Left renal pelvis (tissue), 4 donors: ENCODE measurements at regions not wholly inside any gene's neighbourhood (a gene's known extent, or its start where the extent isn't known, plus 50 kb on each side); places are given as distances from the start of the nearest gene placed in this dataset.
"Not testable (repeated sequence)": the region's sequence is repeated elsewhere in the genome, so short reads cannot be mapped to it uniquely, and the experiment has no call there.

Experiments used
- DNase-seq, 4 donors: peaks; one replicate each; pipeline ENCODE4 v3.0.0-alpha.2; 2013; ENCODE audit warnings: low read depth in 4 of 4, low spot score in 3 of 4

DNA sequence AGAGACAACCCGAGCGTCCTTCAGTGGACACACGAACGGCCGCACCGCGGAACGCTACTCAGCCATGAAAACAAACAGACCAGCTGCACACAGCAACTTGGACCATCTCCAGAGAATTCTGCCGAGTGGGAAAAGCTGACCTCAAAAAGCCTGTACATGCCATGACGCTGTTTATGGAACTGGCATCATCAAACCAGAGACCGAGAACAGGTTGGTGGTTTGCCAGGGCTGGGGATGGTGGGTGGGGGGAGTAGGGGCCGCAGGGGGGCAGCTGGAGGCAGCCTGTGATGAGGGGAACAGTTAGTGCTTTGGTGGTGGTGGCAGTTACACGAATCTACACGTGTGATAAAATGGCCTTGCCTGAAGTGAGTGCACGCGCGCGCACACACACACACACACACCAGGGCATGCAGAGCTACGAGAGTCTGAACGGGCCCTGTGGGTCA is 169.8 kb downstream of the LAT start:
- no peak for DNase-seq

DNA sequence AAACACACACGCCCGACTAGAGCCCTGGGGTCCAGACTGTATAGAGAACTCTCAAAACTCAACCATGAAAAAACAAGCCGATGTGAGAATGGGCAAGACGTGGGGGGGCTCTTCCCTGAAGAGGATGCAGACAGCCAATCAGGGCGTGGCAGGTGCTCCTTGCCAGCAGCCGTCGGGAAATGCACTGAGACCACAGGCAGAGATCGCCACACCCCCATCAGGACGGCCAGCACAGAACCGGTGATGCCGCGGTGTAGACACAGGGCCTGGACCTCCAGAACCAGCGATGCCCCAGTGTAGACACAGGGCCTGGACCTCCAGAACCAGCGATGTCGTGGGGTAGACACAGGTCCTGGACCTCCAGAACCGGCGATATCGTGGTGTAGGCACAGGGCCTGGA is 169.2 kb downstream of the LAT start:
- DNase-seq: no peak

DNA sequence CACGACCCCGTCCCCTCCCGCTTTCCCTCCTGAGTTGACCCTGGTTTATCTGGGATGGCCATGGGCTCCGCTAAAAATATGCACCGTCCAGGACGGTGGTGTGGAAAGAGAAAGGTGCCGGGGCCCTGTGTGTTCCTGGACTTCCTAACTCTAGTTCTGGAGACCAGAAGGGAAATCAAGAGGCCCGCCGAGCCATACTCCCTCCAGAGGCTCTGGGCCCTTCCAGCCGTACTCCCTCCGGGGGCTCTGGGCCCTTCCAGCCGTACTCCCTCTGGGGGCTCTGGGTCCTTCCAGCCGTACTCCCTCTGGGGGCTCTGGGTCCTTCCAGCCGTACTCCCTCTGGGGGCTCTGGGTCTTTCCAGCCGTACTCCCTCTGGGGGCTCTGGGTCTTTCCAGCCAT is 168.5 kb downstream of the LAT start:
- not testable (repeated sequence) for DNase-seq

DNA sequence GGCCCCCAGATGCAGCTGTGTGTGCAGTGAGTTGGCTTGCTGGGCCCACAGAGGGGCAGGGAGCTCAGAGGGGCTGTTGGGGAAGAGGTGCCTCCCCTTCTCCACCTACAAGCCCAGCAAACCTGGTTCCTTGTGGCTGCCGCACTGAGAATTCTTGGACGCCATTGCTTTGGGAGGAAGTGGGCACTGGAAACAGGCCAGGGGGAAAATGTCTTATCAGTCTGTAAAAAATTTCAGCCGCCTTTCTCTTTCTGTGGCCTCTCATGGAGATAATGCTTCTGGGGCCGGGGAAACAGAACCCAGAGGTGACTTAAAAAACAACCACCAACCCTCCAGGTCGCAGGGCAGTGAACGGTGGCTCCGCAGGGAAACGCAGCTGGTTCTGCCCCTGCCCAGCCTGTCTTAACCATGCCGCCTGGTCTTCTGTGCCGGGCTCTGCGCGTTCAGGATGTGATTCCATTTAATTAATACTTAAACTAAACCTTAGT is 167.7 kb downstream of the LAT start:
- not testable (repeated sequence) for DNase-seq

DNA sequence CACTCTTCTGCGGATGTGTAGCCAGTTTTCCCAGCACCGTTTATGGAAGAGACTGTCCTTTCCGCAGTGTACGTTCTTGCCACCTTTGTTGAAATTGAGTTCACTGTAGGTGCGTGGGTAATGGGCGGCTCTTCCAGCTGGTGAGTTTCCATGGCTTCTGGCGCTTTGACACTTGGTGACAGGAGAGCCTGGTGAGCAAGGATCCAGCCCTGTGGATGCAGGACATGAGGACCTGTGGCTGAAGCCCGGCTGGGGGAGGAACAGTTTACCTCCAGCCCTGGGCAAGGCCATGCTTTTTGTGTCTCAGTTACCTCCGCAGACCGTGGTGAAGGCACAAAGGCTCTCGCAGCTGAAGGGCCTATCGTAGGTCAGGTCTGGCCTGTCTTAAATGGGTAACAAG is 166.5 kb downstream of the LAT start:
- DNase-seq: no peak

DNA sequence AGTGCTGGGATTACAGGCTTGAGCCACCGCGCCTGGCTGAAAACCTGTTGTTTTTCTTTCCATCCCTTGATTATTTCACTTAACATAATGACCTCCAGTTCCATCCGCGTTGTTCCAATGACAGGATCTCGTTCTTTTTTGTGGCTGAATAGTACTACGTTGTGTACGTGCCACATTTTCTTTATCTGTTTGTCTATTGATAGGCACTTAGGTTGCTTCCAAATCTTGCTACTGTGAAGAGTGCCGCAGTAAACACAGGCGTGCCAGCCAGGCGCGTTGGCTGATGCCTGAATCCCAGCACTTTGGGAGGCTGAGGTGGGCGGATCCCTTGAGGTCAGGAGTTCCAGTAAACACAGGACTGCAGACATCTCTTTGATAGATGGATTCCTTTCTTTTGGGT is 165.1 kb downstream of the LAT start:
- DNase-seq: not testable (repeated sequence)

DNA sequence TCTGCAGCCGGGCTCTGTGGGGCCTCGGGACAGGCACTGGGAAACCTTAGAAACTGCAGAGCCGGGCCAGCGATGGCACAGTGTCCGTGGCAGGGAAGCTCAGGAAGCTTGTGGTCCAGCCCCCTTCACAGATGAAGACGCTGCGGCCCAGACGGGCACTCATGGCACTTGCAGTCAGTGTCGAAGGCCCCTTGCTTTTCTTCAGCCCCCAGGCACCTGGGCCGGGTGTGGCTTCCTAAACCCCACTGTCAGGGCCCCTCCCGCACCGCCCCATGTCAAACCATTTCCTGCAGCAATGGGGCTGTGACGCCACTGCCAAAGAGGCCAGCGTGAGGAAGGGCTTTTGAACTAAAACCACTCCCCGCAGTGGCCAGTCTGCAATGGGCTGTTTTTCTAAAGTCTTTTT is 164.0 kb downstream of the LAT start:
- DNase-seq: no peak

DNA sequence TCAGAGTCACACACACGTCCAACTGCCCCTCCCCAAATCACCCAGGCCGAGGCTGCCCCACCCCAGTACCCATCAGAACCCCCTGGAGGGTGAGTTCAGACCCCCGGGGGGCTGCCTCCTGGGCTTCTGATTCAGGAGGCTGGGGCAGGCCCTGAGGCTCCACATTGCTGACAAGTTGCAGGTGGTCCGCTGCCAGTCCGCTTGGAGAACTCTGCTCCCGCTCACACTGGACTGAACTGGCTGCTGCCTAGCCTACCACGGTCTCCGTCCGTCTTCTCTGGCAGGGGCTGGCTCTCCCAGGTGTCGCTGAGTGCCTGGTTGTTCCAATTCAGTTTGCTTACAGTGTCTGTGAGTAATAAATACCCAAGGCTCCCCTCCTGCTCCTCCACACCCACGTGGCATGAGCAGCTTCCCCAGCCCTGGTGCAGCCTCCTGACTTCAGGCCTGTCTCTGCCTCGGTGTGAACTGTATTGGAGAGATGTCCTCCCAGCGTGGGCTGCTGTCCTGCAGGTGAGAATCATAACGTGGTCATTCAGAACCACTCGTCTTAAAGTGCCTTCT is 163.4 kb downstream of the LAT start:
- no peak for DNase-seq

DNA sequence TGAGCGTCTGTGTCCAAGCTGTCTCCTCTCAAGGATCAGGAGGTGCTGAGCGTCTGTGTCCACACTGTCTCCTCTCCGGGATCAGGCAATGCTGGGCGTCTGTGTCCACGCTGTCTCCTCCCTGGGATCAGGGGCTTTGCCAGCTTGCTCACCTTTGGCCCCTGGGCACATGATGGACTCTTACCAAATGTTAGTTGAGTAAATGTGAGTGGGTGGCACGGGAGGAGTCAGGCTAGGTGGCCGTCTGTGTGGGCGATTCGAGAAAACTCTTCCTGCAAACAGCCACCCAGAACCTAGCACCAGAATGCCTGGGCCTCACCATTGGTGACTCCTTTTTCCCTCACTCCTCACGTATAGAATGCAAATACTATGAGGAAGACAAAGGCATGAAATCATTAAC is 162.9 kb downstream of the LAT start:
- not testable (repeated sequence) for DNase-seq

DNA sequence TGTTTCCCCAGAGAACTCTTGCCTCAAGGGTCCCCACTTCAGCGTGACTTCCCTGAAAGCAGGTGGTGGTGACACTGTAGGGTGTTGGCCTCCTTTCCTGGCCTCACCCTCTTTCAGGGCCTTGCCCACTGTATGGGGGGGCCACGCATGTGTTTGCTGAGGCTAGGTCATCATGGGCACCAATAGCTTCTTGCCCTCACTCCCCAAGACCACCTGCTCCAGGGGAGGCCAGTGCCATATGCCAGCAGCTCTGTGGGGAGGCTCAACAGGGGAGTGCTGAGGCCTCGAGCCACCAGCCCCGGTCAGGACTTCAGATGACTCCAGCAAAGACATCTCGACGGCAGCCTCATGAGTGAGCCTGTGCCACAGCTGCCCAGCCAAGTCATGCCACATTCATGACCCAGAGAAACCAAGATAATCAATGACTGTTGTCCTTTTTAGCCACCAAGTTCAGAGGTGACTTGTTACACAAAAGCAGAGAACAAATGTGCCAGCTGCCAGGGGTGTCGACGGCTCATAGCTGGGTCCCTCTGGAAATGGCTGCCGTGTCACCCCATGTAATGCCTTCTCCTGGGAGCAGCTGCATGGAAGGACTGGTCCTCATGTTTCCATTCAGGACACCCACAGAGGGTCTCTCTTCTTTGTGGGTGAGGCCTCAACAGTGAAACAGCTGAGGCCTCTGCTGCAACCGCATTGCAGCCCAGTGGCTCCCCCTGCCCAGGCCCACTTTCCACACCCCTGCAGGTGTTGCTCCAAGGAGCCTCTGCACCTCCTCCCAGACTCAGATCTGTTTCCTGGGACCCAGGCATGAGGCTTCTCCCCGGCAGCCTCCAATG is 162.2 kb downstream of the LAT start:
- not testable (repeated sequence) for DNase-seq

DNA sequence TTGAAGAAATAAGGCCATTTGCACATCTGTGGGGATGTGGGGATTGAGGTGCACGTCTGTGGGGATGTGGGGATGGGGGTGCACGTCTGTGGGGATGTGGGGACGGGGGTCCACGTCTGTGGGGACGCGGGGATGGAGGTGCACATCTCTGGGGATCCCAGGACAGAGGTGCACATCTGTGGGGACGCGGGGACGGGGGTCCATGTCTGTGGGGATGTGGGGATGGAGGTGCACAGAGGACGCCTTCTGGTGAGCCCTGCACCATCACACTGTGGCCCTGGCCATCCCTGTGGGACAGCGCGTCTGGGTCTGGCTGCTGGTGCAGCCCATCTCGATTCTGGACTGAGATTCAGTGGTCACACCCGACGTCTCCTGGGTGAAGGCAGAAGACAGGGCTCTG is 161.4 kb downstream of the LAT start:
- no peak for DNase-seq

DNA sequence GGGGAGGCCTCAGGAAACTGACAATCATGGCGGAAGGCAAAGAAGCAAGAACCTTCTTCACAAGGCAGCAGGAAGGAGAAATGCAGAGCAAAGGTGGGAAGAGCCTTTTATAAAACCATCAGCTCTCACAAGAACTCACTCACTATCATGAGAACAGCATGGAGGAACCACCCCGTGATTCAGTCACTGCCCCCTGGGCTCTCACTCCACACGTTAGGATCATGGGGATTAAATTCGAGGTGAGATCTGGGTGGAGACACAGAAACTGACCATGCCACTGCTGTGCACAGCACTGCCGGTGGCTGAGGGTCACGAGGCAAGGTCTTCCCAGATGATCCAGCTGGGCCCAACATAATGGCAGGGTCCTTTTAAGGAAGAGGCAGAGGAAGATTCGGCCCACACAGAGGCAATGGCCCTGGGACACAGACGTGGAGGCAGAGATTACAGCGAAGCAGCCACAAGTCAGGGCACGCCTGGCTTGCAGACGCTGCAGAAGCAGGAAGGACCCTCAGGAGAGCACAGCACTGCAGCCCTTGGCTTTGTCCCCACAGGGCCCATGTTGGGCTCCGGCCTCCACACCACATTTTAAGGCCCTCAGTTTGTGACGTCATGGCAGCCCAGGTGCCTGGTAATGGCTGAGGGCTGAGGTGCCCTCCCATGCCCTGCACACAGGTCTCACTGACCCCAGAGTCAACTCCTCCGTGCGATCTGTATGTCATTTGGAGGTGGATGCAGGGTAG is 160.8 kb downstream of the LAT start:
- not testable (repeated sequence) for DNase-seq

DNA sequence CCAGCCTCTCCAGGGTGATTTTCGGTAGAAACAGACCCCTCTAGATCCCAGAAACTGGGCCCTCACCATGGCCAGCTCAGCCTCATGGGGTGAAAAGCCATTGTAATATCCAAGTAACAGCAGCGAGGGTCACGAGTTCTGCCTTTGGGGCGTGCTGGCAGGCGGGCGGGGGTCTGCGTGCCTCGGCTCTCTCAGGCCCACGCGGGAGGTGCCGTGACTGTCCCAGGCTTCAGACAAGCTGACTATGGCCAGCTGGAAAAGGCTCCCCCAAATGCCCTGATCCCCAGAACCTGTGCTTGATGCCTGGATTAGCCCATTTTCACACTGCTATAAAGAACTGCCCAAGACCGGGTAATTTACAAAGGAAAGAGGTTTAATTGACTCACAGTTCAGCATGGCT is 160.2 kb downstream of the LAT start:
- DNase-seq: not testable (repeated sequence)

DNA sequence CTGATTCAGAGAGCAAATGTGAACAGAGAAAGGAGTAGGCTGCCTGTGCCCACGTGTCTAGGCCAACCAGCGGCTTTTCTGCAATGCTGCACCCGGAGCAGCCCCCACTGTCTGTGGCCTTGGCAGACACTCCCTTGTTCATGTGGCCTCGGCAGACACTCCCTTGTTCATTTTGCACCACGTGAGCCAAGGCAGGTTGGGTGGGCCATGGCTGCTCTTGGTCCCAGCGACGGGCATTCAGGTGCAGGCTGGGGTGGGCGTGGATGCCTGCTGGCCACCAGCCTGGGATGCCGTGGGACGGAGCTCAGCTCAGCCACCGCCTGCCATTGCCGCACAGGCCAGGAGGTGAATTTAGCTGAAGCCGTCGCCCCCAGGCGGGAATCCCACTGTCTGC is 159.8 kb downstream of the LAT start:
- DNase-seq: not testable (repeated sequence)

DNA sequence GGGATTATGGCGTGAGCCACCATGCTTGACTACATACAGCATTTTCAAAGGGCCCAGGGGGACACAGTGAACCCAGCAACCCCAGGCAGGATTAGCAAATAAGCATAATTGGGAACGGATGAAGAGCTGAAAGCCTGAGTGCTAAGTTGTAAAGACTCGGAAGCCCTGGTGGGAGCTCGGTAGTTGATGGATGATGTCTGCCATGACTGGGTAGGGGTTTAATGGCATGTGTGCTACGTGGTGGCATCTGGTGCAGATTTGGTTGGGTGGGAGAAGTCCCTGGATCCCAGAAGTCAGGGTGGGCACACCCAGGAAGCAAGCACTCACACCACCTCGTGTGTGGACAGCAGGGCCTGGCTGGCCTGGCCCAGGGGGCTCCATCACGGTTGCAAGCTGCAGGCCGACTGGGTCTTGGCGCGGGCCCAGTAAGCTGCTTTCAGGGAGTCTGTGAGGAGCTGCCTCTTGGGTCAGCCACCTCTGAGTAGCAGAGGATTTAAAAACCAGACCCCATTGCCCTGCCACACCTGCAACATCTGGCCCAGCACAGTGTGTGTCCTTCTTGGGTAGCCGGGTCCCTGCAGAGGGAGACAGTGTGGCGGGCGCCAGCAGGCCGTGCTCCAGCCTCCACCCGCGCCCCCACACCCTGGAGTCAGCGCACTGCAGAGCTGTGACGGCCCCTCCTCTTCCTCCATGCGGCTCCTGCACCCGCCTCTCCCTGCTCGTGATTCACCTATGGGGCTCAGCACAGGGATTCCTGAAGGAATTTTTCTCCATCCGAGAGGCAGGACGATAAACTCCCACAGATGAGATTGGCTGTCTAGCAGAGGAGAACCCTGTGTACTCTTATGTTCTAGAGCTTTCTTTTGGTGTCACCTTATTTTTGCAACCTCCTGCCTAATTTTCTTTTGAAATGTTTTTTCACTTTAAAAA is 159.2 kb downstream of the LAT start:
- not testable (repeated sequence) for DNase-seq

DNA sequence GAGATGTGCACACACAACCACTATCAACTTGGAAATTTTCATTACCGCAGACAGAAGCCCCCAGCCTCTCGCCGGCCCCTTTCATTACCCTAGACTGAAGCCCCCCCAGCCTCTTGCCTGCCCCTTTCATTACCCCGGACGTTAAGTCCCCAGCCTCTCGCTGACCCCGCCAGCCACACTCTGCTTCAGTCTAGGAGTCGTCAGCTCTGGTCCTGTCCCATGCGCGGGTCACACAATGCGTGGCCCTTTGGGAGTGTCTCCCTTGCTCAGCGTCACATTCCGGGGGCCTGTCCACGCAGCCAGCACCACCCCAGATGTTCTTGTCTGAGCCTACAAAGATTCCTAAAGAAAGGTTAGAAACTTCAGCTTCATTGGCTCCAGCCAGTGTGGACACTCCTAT is 157.7 kb downstream of the LAT start:
- not testable (repeated sequence) for DNase-seq

DNA sequence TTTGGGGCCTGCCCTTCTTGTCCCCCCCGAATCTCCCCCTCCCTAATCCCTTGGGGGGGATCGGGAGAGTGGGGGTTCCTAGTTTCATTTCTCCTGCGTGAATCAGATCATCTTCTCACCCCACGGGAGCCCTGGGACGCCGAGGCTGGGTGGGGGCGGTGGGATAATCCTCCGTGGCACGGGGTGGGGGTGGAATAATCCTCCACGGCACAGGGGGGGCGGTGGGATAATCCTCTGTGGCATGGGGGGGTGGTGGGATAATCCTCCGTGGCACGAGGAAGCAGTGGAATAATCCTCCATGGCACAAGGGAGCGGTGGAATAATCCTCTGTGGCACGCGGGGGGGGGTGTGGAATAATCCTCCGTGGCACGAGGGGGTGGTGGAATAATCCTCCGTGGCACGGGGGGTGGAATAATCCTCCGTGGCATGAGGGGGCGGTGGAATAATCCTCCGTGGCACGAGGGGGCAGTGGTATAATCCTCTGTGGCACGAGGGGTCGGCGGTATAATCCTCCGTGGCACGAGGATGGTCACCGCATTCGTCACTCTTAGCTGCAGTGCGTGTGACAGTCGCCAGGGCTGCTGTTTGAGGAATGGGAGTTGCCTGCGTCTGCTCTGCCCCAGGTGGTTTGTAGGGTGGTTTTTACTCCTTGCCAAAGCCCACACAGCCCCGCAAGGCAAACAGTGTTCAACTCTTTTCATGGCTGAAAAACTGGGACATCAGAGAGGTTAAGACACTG is 156.9 kb downstream of the LAT start:
- DNase-seq: no peak

DNA sequence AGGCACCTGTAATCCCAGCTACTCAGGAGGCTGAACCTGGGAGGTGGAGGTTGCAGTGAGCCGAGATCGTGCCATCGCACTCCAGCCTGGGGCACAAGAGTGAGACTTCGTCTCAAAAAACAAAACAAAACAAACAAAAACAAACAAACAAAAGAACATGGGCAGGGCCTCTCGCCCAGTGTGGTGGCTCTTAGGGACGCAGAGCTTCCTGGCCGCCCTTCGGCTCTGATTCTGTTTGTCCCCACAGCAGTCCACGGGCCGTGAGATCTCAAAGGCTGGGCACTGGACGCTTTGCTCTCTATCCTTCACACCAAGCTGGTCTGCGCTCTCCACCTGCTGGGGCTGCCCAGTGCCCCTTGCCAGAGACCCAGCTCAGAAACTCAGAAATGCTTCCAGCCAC is 156.3 kb downstream of the LAT start:
- DNase-seq: not testable (repeated sequence)
